Activated T-cell treated with anti-CD3 and anti-CD28 coated beads, Interleukin-2, amount 50 U/mL, for 48 hours (primary cell): ENCODE measurements at regions not wholly inside any gene's neighbourhood (a gene's known extent, or its start where the extent isn't known, plus 50 kb on each side); places are given as distances from the start of the nearest gene placed in this dataset.

Source experiments
- DNase-seq, 2 experiments: peaks; one replicate each; pipeline ENCODE4 v3.0.0-alpha.2; 2020

- DNase-seq = no peak
Measured at GRCh38 chr13:73129023-73129422, 70.2 kb downstream of the KLF5 start.
